NCI-H187 treated with DMSO at 0.1 percent for 48 hours (cell line): ENCODE measurements at regions not wholly inside any gene's neighbourhood (a gene's known extent, or its start where the extent isn't known, plus 50 kb on each side); places are given as distances from the start of the nearest gene placed in this dataset.

Experiments
- DNase-seq: peaks from one replicate; lab custom pipeline; 2025; lab: John Stamatoyannopoulos, UW

DNA sequence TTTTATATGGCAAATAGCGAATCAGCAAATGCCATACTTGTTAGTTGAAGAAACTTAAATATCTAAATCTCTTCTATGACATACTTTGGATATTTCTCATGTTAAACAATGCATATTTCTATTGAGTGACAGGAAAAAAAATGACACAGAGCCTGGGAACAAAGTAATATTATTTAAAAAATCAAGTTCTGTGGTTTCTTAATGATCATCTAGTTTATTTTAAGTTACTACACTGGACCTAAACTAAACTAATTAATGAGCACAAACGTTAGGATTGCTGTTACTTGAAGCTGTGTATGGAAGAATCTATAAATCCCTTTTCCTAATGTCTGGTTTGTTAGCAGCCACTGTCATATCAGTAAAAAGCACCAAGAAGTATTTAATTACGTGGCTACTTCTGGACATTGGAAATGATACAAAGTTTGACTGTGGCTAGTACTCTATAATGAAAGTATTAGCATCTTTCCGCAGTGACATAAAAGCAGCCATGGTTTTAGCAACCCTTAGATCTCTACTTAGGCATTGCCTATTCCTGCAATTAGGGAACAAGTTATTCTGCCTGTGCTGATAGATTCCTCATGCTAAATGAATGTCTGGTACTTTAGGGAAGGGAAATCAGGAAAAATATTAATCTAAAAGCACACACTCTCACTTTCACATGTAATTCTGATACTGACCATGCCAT, 981.7 kb upstream of the B3GALT2 start:
- DNase-seq = no peak

DNA sequence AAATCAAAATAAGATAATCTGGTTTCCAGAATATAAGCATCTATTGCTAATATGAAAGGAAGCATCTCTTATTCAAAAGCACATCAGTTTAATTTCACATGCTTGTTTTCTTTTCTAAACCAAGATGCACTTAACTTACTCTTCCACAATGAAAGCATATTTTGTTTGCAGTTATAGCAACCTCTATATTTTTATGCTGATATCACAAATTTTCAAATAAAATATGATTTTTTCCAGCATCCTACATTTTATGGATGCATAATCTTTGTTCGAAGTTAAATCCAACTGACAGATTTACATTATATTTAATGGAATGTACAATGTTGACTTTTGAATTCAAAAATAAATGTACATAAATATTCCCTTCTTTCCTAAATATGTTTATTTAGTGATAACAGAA, 978.3 kb upstream of the B3GALT2 start:
- DNase-seq = no peak

DNA sequence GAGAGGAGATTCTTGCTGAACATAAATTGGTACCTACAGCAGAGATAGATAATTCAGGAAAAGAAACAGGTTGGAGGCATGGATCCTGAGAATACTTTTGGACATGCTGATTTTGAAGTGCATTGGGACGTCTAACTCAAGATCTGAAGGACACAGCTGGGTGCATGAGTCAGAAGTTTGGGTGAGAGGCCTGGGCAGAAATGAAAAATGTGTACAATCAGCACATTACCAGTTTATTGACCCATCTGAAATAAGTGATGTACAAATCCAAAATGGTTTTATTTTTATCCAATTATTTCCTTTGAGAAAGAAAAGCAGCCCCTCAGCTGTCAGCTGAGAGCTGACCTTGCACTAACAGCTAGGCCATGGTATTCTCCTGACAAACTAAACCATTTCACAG, 975.2 kb upstream of the B3GALT2 start:
- DNase-seq = no peak

DNA sequence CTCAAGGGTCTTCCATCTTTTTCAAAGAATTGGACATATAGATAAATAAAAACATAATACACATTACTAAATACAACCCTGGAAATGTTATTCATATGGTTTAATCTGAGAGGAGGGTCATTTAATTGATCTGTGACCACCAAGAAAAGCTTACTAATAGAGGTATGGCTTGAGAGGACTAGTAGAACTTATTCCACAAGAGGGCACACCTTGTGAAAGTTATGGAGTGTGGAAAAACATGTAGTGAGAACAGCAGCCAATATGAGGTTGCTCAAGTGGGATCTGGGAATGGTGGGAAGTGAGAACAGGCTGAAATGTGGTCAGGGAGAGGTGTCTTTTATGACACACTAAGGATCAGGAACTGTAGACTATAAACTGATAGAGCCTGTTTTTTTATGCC, 973.5 kb upstream of the B3GALT2 start:
- DNase-seq = no peak

DNA sequence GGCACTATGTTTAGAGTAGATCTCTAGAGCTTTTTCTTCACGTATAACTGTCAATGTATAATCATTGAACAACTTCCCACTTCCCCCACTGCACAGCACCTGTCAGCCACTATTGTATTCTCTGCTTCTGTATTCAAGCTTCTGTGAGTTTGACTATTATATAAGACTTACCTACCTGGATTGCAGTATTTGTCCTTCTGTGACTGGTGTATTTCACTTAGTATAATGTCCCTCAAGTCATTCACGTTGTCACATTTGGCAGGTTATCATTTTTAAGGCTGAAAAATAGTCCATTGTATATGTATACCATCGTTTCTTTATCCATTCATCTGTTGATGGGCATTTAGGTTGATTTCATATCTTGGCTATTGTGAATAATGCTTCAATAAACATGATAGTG, 969.5 kb upstream of the B3GALT2 start:
- DNase-seq = no peak

DNA sequence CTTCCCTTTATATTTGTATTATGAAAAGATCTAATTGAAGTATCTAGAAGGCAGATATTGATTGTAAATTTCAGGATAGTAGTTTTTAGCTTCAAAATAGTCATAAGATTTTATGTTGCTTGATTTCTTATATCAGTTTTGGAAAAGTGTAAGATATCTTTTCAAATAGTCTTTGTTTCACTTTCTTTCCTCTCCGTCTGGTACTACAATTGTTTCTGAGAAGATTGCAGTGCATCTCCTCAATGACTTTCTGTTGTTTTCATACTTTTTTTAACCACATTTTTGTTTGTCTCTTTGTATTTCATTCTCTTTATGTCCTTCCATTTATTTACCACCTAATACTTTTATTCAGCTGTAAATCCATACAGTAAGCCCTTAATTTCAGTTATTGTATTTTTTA, 964.6 kb upstream of the B3GALT2 start:
- no peak for DNase-seq

DNA sequence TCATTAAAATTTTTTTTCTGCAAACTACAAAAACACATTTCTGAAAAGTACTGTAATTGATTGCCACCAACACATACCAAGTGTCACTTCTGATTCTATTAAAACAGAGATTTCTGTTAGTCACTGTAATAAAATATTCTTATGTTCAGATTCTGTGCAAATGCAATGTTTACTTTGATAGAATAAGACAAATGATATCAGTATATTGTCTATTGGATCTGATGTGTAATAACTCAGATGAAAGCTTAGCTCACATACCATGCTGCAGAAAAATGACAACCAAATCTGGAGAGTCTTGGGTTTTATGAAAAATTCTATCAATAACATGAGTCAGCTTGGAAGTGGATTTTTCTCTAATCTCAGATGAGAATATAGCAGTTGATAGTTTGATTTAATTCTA, 963.8 kb upstream of the B3GALT2 start:
- no peak for DNase-seq

DNA sequence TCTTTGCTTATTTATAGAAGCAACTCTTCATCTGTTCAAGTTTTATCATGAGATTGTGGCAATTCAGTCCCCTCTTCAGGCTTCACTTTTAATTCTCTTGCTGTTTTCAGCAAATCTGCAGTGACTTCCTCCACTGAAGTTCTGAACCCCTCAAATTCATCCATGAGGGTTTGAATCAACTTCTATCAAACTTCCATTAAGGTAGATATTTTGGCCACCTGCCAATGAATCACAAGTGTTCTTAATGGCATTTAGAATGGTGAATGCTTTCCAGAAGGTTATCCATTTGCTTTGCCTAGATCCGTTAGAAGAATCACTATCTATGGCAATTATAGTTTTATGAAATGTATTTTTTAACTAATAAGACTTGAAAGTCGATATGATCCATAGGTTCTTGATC, 946.7 kb upstream of the B3GALT2 start:
- DNase-seq = no peak

DNA sequence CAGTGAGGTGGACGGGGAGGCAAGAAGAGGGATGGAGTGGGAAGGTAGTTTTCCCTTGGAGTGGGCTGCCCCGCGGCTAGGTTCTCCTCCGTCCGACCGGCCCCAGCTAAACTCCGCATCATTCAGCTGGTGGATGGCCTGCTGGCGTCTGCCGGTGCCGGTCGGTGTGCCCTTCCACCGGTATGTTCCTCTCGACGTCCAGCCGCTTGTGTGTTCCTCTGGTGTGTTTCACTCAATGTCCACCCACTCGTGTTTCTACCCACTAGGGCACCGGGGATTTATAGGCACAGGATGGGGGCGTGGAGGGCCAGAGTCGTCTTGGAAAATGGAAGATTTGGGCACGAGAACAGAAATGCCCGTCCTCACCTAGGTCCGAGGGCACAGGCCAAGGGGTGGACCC, 931.7 kb upstream of the B3GALT2 start:
- no peak for DNase-seq

DNA sequence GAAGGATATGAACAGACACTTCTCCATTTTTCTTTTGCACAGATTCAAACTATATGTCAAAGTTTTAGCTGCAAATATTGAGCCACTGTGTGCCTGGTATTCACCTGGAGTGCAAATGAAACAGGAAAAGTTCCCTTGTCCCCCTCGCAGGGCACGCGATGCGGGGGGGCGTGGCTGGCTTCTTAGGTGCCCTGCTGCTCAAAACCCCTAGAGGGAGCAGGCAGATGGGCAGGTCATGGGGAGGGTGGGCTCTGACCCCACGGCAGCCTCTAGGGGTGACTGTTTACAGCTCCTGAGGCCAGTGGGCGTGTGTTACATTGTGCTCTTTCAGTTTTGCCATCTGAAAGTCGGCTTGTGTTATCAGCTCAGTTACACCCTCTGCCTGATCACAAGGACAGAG, 931.2 kb upstream of the B3GALT2 start:
- DNase-seq = no peak

DNA sequence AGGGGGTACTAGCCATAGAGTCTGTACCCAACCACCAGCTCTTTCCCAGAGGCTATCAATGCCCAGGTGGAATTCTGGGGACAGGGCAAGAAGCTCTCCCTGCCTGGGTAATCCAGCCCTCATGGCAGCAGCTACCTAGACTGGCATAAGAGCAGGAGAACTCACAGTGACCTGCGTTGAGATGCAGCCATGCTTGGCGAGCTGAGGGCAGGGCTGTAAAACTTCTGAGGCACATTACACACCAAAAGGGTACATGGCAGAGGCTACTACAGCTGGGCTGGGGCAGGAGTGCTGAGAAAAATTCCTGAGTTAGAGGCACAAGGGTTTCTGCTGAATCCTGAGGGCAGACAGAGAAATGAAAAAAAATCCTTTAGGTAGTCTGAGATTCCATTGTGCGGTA, 927.9 kb upstream of the B3GALT2 start:
- no peak for DNase-seq

DNA sequence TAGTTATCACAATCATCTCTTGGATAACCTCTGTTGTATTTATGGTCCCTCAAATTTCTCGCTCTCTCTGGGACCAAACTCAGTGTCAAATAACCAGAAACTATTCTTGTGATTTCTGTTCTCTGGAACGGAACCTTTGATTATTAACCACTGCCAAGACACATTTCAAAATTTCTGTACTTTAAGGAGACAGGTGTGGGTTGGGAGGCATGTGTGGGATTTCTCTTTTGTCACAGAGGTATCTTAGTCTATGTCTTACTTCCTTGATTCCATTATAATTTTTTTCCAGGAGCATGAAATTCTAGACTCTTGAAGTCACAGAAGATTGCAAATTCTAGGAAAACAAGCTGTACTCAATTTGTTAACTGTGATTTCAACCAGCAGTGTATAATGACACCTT, 919.0 kb upstream of the B3GALT2 start:
- DNase-seq = no peak

DNA sequence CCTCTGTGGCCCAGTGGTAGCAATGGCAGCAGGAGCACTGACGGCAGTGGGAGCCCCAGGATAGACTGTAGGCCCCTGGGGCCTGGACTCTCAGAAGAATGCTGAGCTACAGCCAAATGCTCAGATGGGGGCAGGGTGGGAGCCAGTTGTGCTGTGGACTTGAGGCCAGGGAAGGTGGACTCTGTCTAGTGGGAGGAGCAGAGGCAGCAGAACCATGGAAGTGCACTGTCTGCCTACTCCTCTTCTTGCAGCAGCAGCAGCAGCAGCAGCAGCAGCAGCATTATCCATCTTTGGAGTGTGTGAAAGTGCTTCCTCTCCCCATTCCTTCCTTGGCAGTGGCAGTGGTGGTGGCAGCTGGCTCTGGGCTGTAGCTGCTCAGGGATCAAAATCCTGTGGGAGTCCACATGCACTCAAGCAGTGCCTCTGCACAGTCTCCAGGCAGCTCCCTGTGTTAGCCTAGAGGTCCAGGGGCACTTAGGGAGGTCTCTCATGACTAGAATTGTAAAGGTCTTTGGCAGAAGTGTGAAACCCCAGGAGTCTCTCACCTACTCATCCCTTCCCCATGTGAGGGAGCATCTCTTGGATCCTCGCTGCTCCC, 917.9 kb upstream of the B3GALT2 start:
- DNase-seq = no peak

DNA sequence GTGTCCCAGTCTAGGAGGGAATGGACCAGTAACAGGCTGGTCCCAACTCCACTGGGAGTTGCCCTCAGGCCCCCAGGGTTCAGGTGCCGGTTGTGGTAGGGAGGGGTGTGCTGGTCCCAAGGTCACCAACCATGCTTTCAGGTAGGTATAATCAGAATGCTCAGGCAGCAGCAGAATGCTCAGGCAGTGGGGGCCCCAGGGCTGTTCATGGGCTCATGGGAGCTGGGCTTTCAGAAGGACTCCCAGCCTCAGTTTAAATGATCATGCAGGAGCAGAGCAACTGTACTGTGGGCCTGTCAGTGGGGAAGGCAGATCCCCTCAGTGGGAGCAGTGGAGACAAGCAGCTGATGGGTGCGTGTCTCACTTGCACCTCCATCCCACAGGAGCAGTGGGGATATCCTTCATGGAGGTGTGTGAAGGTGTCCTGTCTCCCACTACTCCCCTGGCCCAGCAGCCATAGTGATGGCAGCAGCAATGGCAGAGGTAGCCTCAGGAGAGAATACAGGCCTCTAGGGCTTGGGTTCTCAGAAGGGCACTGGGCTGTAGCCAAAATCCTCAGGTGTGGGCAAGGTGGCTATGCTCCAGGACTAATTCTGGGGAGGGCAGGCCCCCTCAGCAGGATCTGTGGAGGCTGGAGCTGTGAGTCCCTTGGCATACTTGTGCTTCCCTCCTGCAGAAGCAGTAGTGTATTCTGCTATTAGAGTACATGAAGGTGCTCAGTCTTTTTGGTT, 917.3 kb upstream of the B3GALT2 start:
- no peak for DNase-seq

DNA sequence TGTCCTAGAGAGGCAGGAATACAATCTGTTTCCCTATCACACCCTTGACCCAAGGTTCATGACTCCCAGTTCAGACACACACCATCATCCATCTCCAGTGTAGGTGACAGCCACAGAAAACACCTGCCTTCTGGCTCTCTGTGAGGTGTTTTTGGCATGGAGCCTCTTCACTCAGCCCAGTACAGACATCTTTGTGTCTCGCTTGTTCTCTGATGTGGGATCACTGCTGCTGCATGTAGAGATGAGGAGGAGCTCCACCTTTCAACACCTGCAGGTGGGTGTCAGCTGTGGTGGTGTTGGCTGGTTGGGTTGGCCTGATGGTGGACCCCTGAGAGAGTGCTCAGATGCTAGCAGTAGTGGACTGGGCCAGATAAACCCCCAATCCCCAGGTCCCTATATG, 916.7 kb upstream of the B3GALT2 start:
- no peak for DNase-seq

DNA sequence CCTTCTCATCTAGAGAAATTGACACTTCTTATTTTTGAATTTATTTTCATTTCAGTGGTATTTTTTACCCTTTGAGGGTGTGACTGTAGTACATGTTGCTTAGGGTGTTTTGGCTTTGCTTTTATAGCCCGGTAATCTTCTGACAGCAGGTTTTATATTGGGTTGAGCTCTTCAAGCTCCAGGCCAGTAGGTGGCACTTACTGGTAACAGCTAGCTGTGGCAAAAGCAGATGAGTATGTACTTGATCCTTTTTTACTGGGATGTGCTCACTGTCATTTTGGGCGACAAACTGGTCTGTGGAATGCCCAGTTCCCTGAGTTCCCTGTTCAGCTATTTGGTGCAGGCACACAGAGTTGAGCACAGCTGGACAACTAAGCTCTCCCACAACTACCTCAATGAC, 916.2 kb upstream of the B3GALT2 start:
- no peak for DNase-seq

DNA sequence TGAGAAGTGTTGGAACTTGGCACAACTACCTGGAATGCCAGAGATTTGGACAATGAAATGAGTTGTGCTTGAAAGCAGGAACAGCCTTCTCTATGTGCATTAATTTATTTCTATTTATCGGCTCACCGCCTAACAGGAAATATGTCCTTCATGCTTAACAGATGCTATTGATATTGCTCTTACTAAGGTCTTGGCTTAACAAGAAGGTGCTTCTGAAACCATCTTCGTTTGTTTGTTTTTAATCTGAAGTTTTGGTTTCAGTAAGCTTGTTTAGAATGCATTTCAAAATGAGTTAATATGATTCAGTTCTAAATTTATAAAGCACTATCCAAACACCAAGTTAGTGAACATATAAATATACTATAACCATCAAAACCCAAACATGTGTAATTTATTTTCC, 898.3 kb upstream of the B3GALT2 start:
- no peak for DNase-seq

DNA sequence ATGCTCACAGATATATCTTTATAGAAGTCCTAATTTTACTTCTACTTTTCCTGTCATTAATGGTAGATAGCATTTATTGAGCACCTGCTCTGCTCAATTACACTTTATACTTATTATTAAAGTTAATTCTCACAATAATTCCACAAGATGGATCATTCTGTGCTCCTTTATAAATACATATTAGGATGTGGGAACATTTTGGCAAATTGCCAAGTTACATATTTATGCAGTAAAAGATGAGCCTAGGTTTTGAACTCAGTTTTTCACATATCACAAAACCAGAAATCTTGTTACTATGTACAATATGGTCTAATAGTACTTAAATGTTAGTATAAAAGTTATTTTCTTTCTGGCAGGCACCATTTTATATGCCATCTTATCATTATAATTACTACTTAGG, 895.0 kb upstream of the B3GALT2 start:
- DNase-seq = no peak

DNA sequence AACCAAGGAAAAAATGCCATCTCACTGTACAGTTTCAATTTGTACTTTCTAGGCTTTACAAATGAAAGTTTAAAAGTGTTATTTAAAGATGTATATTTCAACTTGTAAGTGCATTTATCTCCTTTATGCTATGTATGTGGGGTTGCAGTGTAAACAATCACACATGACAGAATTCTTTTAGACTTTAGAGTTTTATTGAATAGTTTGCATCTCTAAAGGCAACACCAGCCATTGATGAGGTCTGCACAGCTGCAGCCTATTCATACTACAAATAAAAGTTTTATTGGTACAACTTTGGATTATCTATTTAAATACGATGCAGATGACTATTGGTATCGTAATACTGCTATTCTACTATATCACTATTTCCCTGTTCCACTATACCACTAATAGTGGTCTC, 894.4 kb upstream of the B3GALT2 start:
- DNase-seq = no peak

DNA sequence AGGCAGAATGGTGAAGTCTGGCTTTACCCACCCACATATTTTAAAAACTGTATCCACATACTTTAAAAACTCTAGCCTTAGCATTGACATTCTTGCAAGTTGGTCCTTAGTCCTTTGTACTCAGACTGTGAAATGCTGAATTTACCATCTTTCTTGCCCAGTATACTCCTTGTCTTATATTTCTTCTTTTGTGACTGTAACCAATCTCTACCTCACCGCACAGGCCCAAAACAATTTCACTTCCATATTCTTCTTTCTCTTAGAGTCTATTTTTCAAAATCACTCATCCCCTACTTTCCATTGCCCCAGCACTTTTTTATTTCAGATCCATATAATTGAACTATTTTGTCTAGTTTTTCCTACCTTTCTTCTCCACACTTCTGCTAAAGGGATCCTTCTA, 892.4 kb upstream of the B3GALT2 start:
- DNase-seq = no peak

DNA sequence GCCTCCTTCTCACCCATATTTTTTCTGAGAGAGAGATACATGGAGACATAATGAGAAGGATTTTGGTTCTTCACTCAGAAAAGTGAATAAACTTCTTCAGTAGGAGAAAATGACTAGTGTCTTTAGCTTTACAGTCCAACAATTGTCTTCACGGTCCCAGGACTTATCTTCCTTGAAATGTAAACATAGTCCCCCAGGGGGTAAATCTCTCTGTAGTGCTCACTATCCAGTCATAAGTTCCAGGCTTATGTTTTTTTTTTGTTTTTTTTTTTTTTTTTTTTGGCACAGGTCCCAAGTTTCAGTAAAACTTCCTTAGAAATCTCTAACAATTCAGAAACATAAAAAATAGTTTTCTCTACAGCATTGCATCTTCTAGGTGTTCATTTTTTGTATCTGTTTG, 890.2 kb upstream of the B3GALT2 start:
- no peak for DNase-seq

DNA sequence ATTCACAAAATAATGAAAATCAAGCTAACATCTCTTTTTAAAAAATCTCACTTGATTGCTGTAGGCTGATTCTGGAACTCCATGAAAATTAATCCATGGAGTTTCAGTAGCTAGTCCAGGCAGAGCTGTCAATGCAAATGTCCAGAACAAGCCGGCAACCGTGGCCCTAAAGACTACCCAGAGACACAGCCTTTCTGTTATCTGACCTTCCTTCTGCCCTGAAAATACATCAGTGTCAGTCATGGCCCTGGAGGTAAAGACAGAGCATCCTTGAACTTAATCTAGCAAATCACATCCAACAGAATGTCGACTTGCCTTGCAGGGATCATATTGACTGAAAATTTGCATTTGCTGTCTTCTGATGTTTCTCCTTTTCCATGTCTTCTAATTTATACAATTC, 887.4 kb upstream of the B3GALT2 start:
- DNase-seq = no peak

DNA sequence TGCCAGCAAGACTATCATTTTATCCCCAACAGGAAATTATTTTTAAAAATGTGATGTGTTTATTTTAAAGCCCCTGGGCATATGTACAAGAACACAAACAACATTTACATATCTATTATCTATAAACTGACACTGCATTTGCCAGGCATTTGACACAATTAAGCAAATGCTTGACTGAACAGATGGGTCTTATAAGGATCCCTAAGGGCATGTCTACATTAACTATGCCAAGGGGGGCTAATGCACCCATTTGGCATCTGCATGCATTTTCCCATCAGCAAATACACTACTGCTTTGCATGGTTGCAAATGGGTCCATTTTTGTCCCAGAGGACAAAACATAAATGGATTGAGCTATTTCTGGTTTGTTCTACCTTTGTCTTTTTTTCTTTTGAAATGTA, 884.8 kb upstream of the B3GALT2 start:
- no peak for DNase-seq

DNA sequence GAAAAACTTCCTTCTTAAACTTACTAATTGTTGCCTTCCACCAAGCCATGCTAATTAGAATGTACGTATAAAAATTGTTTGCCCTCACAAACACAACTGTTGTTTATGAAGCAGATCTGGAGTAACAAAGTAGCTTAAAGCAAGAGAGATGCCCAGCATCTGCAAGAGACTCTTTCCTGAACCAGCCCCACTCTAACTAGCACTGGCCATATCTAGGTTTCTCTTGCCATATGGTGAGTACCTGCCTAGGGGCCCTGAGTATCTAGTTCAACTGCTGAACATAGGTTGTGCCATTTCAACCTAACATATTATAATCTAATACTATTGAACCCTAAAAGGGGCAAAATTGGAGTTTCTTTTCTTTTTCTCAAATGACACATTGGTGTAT, 883.4 kb upstream of the B3GALT2 start:
- no peak for DNase-seq
